K562 (cell line): ENCODE measurements at regions not wholly inside any gene's neighbourhood (a gene's known extent, or its start where the extent isn't known, plus 50 kb on each side); places are given as distances from the start of the nearest gene placed in this dataset.

Source experiments
- CTCF ChIP-seq, 3 experiments: IDR thresholded peaks in 2 of 3; conservative IDR thresholded peaks in 1 of 3; 2 replicates each; pipeline ENCODE4 v1.5.1; 2011 to 2012; ENCODE audit warnings: low read length in 3 of 3, mild to moderate bottlenecking in 3 of 3, control low read depth in 2 of 3, improper control_type of control experiment in 1 of 3, inconsistent platforms in 1 of 3, low read depth in 1 of 3, mixed read lengths in 1 of 3, moderate library complexity in 1 of 3; ENCODE audit not compliant: insufficient read depth in 2 of 3
- PRMT5 ChIP-seq: sonication (generic); formaldehyde crosslinking; IDR thresholded peaks from 2 replicates; pipeline ENCODE4 v1.5.0; 2020; ENCODE audit warnings: missing genetic modification reagents

- TF ChIP-seq PRMT5 (CRISPR knock-in tag): no peak
- TF ChIP-seq CTCF (IDR thresholded peaks at IDR 0.05 in 2 of 3, conservative IDR thresholded peaks at IDR 0.05 in 1 of 3; ENCODE audit: insufficient read depth in 2 of 3, low read depth in 1 of 3, low read length in 3 of 3): no peak
Observed at GRCh38 chr20:56779452-56780143, 150.5 kb downstream of the TFAP2C start.
